Tibial nerve (tissue), 4 donors: ENCODE measurements at regions not wholly inside any gene's neighbourhood (a gene's known extent, or its start where the extent isn't known, plus 50 kb on each side); places are given as distances from the start of the nearest gene placed in this dataset.
"Not testable (repeated sequence)": the region's sequence is repeated elsewhere in the genome, so short reads cannot be mapped to it uniquely, and the experiment has no call there.

Experiments
- DNase-seq, 2 donors: peaks; one replicate each; pipeline ENCODE4 v3.0.0-alpha.2; 2019; ENCODE audit warnings: low spot score in 2 of 2
- H3K27ac ChIP-seq, 4 donors: fragments of 200-600 bp; sonication (generic) in 3 of 4; one replicate each; pipeline ENCODE4 v1.5.1; 2017 to 2019; ENCODE audit warnings: mild to moderate bottlenecking in 1 of 4
- H3K27me3 ChIP-seq, 2 donors: fragments of 200-600 bp; sonication (generic) in 1 of 2; one replicate each; pipeline versions ENCODE4 v1.5.1 to v1.6.0; 2017 to 2019
- H3K36me3 ChIP-seq, 3 donors: fragments of 200-600 bp; sonication (generic); one replicate each; pipeline ENCODE4 v1.5.1; 2018 to 2019
- H3K4me1 ChIP-seq, 4 donors: fragments of 200-600 bp; sonication (generic) in 3 of 4; one replicate each; pipeline ENCODE4 v1.5.1; 2017 to 2019
- H3K4me3 ChIP-seq, 4 donors: fragments of 200-600 bp; sonication (generic) in 3 of 4; one replicate each; pipeline ENCODE4 v1.5.1; 2017 to 2019; ENCODE audit warnings: mild to moderate bottlenecking in 1 of 4, moderate library complexity in 1 of 4
- H3K9me3 ChIP-seq, 4 donors: fragments of 200-600 bp; sonication (generic) in 3 of 4; one replicate each; pipeline ENCODE4 v1.5.1; 2017 to 2019
- CTCF ChIP-seq, 5 experiments: fragments of 200-600 bp in 3 of 5; fragments of 450-650 bp in 2 of 5; sonication (generic) in 3 of 5; IDR thresholded peaks; one replicate each; pipeline ENCODE4 v1.5.1; 2016 to 2019; ENCODE audit warnings: antibody characterized with exemption in 5 of 5, mild to moderate bottlenecking in 3 of 5, moderate library complexity in 2 of 5
- EP300 ChIP-seq, 2 donors: sonication (generic); formaldehyde crosslinking; IDR thresholded peaks; one replicate each; pipeline ENCODE4 v1.6.1; 2017; ENCODE audit warnings: antibody characterized with exemption in 2 of 2, mild to moderate bottlenecking in 1 of 2
- POLR2A ChIP-seq, 2 donors: fragments of 450-650 bp; IDR thresholded peaks; one replicate each; pipeline ENCODE4 v1.6.1; 2017; ENCODE audit warnings: antibody characterized with exemption in 2 of 2, mild to moderate bottlenecking in 2 of 2, moderate library complexity in 2 of 2
- WGBS, 2 donors: methylation state at CpG; one replicate each; pipeline ENCODE4 v1.1.5; 2018; 5-methylcytosine and 5-hydroxymethylcytosine counted together

- Histone ChIP-seq H3K27me3 (no peaks in the 10 kb centered on the region), H3K9me3 (no peaks in the 10 kb centered on the region), H3K36me3 (no peaks in the 10 kb centered on the region), H3K4me1 (peaks cover 0 to 18% (median 0%) of the 10 kb centered on the region in 4 donors), H3K27ac (peak overlapping the region in 1 of 4 donors; percentile 20), H3K4me3 (no peak overlapping the region)
- TF ChIP-seq EP300 (IDR thresholded peaks at IDR 0.05) (no peak), CTCF (IDR thresholded peaks at IDR 0.05) (peak in 1 of 5 experiments; percentile 9)
- DNase-seq: peak in 1 of 2 donors; percentile 27
- WGBS, 2 donors: 35 to 40% methylated on average over 12 to 13 of the region's 13 CpGs
Measured at GRCh38 chr21:17688912-17689874, 76.5 kb upstream of the BTG3 start.

- DNase-seq: no peak
- no peak overlapping the region for H3K27ac ChIP-seq
Measured at GRCh38 chr21:17682924-17683323, 70.2 kb upstream of the BTG3 start.

GRCh38 chr21:17679002-17679600 lies 66.4 kb upstream of the BTG3 start:
- no peaks in the 10 kb centered on the region for H3K4me1 ChIP-seq
- no peaks in the 10 kb centered on the region for H3K9me3 ChIP-seq
- TF ChIP-seq POLR2A (IDR thresholded peaks at IDR 0.05) (no peak), CTCF (IDR thresholded peaks at IDR 0.05) (peak; percentile 60 to 85 (median 71))
- 0 to 2% methylated on average over 1 of the region's 1 CpG for WGBS, 2 donors
- H3K36me3 ChIP-seq: no peaks in the 10 kb centered on the region
- H3K4me3 ChIP-seq: no peak overlapping the region
- H3K27ac ChIP-seq: no peak overlapping the region
- H3K27me3 ChIP-seq: no peaks in the 10 kb centered on the region
- DNase-seq: peak in 1 of 2 donors; percentile 24

More at GRCh38 chr21:17682924-17683323, 70.2 kb upstream of the BTG3 start:
- Histone ChIP-seq H3K36me3 (no peaks in the 10 kb centered on the region), H3K4me3 (no peak overlapping the region), H3K9me3 (no peaks in the 10 kb centered on the region), H3K4me1 (no peaks in the 10 kb centered on the region), H3K27me3 (no peaks in the 10 kb centered on the region)
- no peak for TF ChIP-seq CTCF (IDR thresholded peaks at IDR 0.05)
- TF ChIP-seq EP300 (IDR thresholded peaks at IDR 0.05): no peak
- no peak for TF ChIP-seq POLR2A (IDR thresholded peaks at IDR 0.05)
- 86 to 91% methylated on average over 2 of the region's 2 CpGs for WGBS, 2 donors

DNA sequence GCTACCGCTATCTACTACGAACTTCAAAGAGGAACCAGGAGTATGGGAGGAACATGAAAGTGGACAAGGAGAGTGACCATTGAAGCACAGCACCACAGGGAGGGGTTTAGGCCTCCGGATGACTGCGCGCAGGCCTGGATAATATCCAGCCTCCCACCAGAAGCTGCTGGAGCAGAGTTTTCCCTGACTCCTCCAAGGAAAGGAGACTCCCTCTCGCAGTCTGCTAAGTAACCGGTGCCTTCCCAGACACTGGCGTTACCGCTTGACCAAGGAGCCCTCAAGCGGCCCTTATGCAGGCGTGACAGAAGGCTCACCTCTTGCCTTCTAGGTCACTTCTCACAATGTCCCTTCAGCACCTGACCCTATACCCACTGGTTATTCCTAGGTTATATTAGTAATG lies 64.2 kb upstream of the BTG3 start:
- not testable (repeated sequence) for H3K27ac ChIP-seq, H3K9me3 ChIP-seq, DNase-seq, H3K4me3 ChIP-seq, H3K27me3 ChIP-seq, H3K36me3 ChIP-seq, H3K4me1 ChIP-seq
- WGBS, 2 donors: 87 to 94% methylated on average over 11 of the region's 11 CpGs

- Histone ChIP-seq H3K4me3 (no peak overlapping the region), H3K36me3 (no peaks in the 10 kb centered on the region), H3K9me3 (no peaks in the 10 kb centered on the region), H3K27me3 (no peaks in the 10 kb centered on the region), H3K27ac (no peak overlapping the region), H3K4me1 (peaks cover 0 to 6% (median 0%) of the 10 kb centered on the region in 4 donors)
- TF ChIP-seq EP300 (IDR thresholded peaks at IDR 0.05): no peak
- no peak for TF ChIP-seq CTCF (IDR thresholded peaks at IDR 0.05)
- no peak for TF ChIP-seq POLR2A (IDR thresholded peaks at IDR 0.05)
- DNase-seq: no peak
- 71 to 72% methylated on average over 4 of the region's 4 CpGs for WGBS, 2 donors
Measured at GRCh38 chr21:17674106-17674505, 61.4 kb upstream of the BTG3 start.
